ENCODE measurements at regions not wholly inside any gene's neighbourhood (a gene's known extent, or its start where the extent isn't known, plus 50 kb on each side); places are given as distances from the start of the nearest gene placed in this dataset.
A peak's percentile ranks its signal among the peaks of the same experiment; 100 is the strongest.

GRCh38 chr5:121174351-121174750 is 677.3 kb upstream of the FTMT start:
- Histone ChIP-seq H3K9me3 (no peaks in the 10 kb centered on the region), H4K20me1 (ENCODE audit: insufficient read depth) (no peaks in the 10 kb centered on the region), H3K9ac (no peak overlapping the region), H3K4me3 (ENCODE audit: low read depth in 2 of 2, low read length in 1 of 2) (no peak overlapping the region), H3K27me3 (ENCODE audit: insufficient read depth) (no peaks in the 10 kb centered on the region), H3F3A (replicated peaks; ENCODE audit: insufficient read depth) (no peaks in the 10 kb centered on the region), H3K27ac (ENCODE audit: low read depth in 2 of 2, low read length in 1 of 2) (peak overlapping the region; percentile 58 to 69; a peak in 2 of 4 replicates), H3K4me1 (ENCODE audit: control insufficient read depth in 1 of 2, insufficient read depth in 2 of 2, low read depth in 1 of 2, low read length in 1 of 2) (peaks cover 0 to 4% of the 10 kb centered on the region in 2 experiments; a peak in 2 of 4 replicates), H2AFZ (ENCODE audit: low read depth) (peak overlapping the region; percentile 14), H3K79me2 (ENCODE audit: insufficient read depth) (no peaks in the 10 kb centered on the region), H3K4me2 (no peak overlapping the region), H3K36me3 (replicated peaks in 1 of 2; ENCODE audit: control insufficient read depth in 1 of 2, insufficient read depth in 2 of 2, low read length in 1 of 2) (no peaks in the 10 kb centered on the region), H3K9me2 (no peaks in the 10 kb centered on the region)
- TF ChIP-seq USF2 (IDR thresholded peaks at IDR 0.05; ENCODE audit: borderline replicate concordance, low read depth, low read length), result no peak
- TF ChIP-seq GATA2 (CRISPR knock-in tag; IDR thresholded peaks at IDR 0.05), result no peak
- TF ChIP-seq TCF12 (IDR thresholded peaks at IDR 0.05), result peak; percentile 56
- no peak for TF ChIP-seq SMC3 (IDR thresholded peaks at IDR 0.05; ENCODE audit: low read depth, low read length)
- no peak for TF ChIP-seq TAF1 (IDR thresholded peaks at IDR 0.05; ENCODE audit: borderline replicate concordance, low read depth, low read length)
- no peak for TF ChIP-seq RFX5 (IDR thresholded peaks at IDR 0.05; ENCODE audit: low read length)
- no peak for TF ChIP-seq MXI1 (IDR thresholded peaks at IDR 0.05; ENCODE audit: low read depth, low read length)
- no peak for TF ChIP-seq YY1 (IDR thresholded peaks at IDR 0.05; ENCODE audit: low read depth)
- no peak for TF ChIP-seq SIN3A (IDR thresholded peaks at IDR 0.05; ENCODE audit: borderline replicate concordance, low read depth, low read length)
- no peak for TF ChIP-seq FOXJ3 (CRISPR knock-in tag; IDR thresholded peaks at IDR 0.05)
- TF ChIP-seq NFIC (IDR thresholded peaks at IDR 0.05; ENCODE audit: borderline replicate concordance), result no peak
- peak in 1 of 2 experiments; percentile 17; a peak in 1 of 4 replicates for TF ChIP-seq EP300 (IDR thresholded peaks at IDR 0.05; ENCODE audit: borderline replicate concordance in 1 of 2, low read depth in 1 of 2, low read length in 1 of 2)
- TF ChIP-seq ELF1 (IDR thresholded peaks at IDR 0.05), result no peak
- no peak for TF ChIP-seq ZBTB33 (IDR thresholded peaks at IDR 0.05; ENCODE audit: borderline replicate concordance, low read depth)
- TF ChIP-seq FOXM1 (IDR thresholded peaks at IDR 0.05; ENCODE audit: low read depth), result no peak
- no peak for TF ChIP-seq MEF2A (IDR thresholded peaks at IDR 0.05; ENCODE audit: borderline replicate concordance, low read depth)
- no peak for TF ChIP-seq GABPA (IDR thresholded peaks at IDR 0.05; ENCODE audit: low read depth)
- no peak for TF ChIP-seq FOSL2 (IDR thresholded peaks at IDR 0.05; ENCODE audit: borderline replicate concordance, low read depth)
- DNase-seq, result no peak
- ChIA-PET POLR2A (no interaction called here), CTCF (no interaction called here)
- 11% methylated on average over 1 of the region's 1 CpG for WGBS (ENCODE audit: low lambda C conversion rate)

- ChIA-PET POLR2A (no interaction called here), CTCF (no interaction called here)
- H3K4me3 ChIP-seq (ENCODE audit: low read depth in 2 of 2, low read length in 1 of 2), result no peak overlapping the region
- 94% methylated on average over 3 of the region's 3 CpGs for WGBS (ENCODE audit: low lambda C conversion rate)
- DNase-seq, result no peak
- H3K4me2 ChIP-seq, result no peak overlapping the region
- no peak overlapping the region for H3K9ac ChIP-seq
- no peak overlapping the region for H2AFZ ChIP-seq (ENCODE audit: low read depth)
- no peaks in the 10 kb centered on the region for H3K9me2 ChIP-seq
- no peaks in the 10 kb centered on the region for H3F3A ChIP-seq (replicated peaks; ENCODE audit: insufficient read depth)
- no peaks in the 10 kb centered on the region for H3K79me2 ChIP-seq (ENCODE audit: insufficient read depth)
- no peaks in the 10 kb centered on the region for H3K36me3 ChIP-seq (replicated peaks in 1 of 2; ENCODE audit: control insufficient read depth in 1 of 2, insufficient read depth in 2 of 2, low read length in 1 of 2)
- no peaks in the 10 kb centered on the region for H3K27me3 ChIP-seq (ENCODE audit: insufficient read depth)
- H4K20me1 ChIP-seq (ENCODE audit: insufficient read depth), result no peaks in the 10 kb centered on the region
- H3K4me1 ChIP-seq (ENCODE audit: control insufficient read depth in 1 of 2, insufficient read depth in 2 of 2, low read depth in 1 of 2, low read length in 1 of 2), result peaks cover 0 to 4% of the 10 kb centered on the region in 2 experiments; a peak in 3 of 4 replicates
- no peak overlapping the region for H3K27ac ChIP-seq (ENCODE audit: low read depth in 2 of 2, low read length in 1 of 2)
- H3K9me3 ChIP-seq, result no peaks in the 10 kb centered on the region
- TF ChIP-seq ZBTB33 (IDR thresholded peaks at IDR 0.05; ENCODE audit: borderline replicate concordance, low read depth), result no peak
- TF ChIP-seq USF2 (IDR thresholded peaks at IDR 0.05; ENCODE audit: borderline replicate concordance, low read depth, low read length), result no peak
- no peak for TF ChIP-seq ELF1 (IDR thresholded peaks at IDR 0.05)
- TF ChIP-seq MAX (IDR thresholded peaks at IDR 0.05; ENCODE audit: low read depth), result no peak
- no peak for TF ChIP-seq MEF2A (IDR thresholded peaks at IDR 0.05; ENCODE audit: borderline replicate concordance, low read depth)
- no peak for TF ChIP-seq FOXM1 (IDR thresholded peaks at IDR 0.05; ENCODE audit: low read depth)
- no peak for TF ChIP-seq RAD21 (IDR thresholded peaks at IDR 0.05; ENCODE audit: low read length)
- TF ChIP-seq SMC3 (IDR thresholded peaks at IDR 0.05; ENCODE audit: low read depth, low read length), result no peak
- no peak for TF ChIP-seq RXRA (IDR thresholded peaks at IDR 0.05; ENCODE audit: borderline replicate concordance, low read depth)
- TF ChIP-seq IRF3 (IDR thresholded peaks at IDR 0.05; ENCODE audit: low read depth, low read length), result no peak
Observed at GRCh38 chr5:121175986-121176385, 675.7 kb upstream of the FTMT start.

Data from SK-N-SH (cell line).